HK-2 (cell line): ENCODE measurements at regions not wholly inside any gene's neighbourhood (a gene's known extent, or its start where the extent isn't known, plus 50 kb on each side); places are given as distances from the start of the nearest gene placed in this dataset.

Experiments used
- DNase-seq: peaks from one replicate; pipeline ENCODE4 v3.0.0-alpha.2; 2018; ENCODE audit not compliant: unreplicated experiment

- no peak for DNase-seq
Observed at GRCh38 chr13:47337781-47338507, 441.1 kb upstream of the HTR2A start.

GRCh38 chr13:47334173-47334572 is 437.3 kb upstream of the HTR2A start:
- no peak for DNase-seq

GRCh38 chr13:47332149-47332548 is 435.3 kb upstream of the HTR2A start:
- no peak for DNase-seq

GRCh38 chr13:47330031-47330430 is 433.2 kb upstream of the HTR2A start:
- no peak for DNase-seq

- DNase-seq, result no peak
Observed at GRCh38 chr13:47327861-47328260, 431.0 kb upstream of the HTR2A start.

GRCh38 chr13:47326061-47326460 is 429.2 kb upstream of the HTR2A start:
- DNase-seq, result no peak

GRCh38 chr13:47317356-47317755 is 420.5 kb upstream of the HTR2A start:
- no peak for DNase-seq

GRCh38 chr13:47310401-47310800 is 413.5 kb upstream of the HTR2A start:
- no peak for DNase-seq

GRCh38 chr13:47306991-47307390 is 410.1 kb upstream of the HTR2A start:
- DNase-seq, result no peak

- no peak for DNase-seq
Observed at GRCh38 chr13:47303626-47304025, 406.8 kb upstream of the HTR2A start.

GRCh38 chr13:47299304-47299703 is 402.5 kb upstream of the HTR2A start:
- no peak for DNase-seq

- no peak for DNase-seq
Observed at GRCh38 chr13:47298506-47298905, 401.7 kb upstream of the HTR2A start.

- DNase-seq, result no peak
Observed at GRCh38 chr13:47294691-47295090, 397.8 kb upstream of the HTR2A start.

GRCh38 chr13:47291107-47291656 is 394.3 kb upstream of the HTR2A start:
- DNase-seq, result no peak

GRCh38 chr13:47289567-47289966 is 392.7 kb upstream of the HTR2A start:
- DNase-seq, result no peak

- no peak for DNase-seq
Observed at GRCh38 chr13:47288546-47288945, 391.7 kb upstream of the HTR2A start.

- DNase-seq, result no peak
Observed at GRCh38 chr13:47287291-47287751, 390.5 kb upstream of the HTR2A start.

GRCh38 chr13:47281991-47282390 is 385.1 kb upstream of the HTR2A start:
- no peak for DNase-seq

- DNase-seq, result no peak
Observed at GRCh38 chr13:47279920-47280319, 383.1 kb upstream of the HTR2A start.

- no peak for DNase-seq
Observed at GRCh38 chr13:47277774-47278173, 380.9 kb upstream of the HTR2A start.

GRCh38 chr13:47268270-47268669 is 371.4 kb upstream of the HTR2A start:
- no peak for DNase-seq

- no peak for DNase-seq
Observed at GRCh38 chr13:47258384-47258783, 361.5 kb upstream of the HTR2A start.

- no peak for DNase-seq
Observed at GRCh38 chr13:47256618-47257017, 359.8 kb upstream of the HTR2A start.

GRCh38 chr13:47252627-47253026 is 355.8 kb upstream of the HTR2A start:
- no peak for DNase-seq
